ENCODE measurements at regions not wholly inside any gene's neighbourhood (a gene's known extent, or its start where the extent isn't known, plus 50 kb on each side); places are given as distances from the start of the nearest gene placed in this dataset.

DNA sequence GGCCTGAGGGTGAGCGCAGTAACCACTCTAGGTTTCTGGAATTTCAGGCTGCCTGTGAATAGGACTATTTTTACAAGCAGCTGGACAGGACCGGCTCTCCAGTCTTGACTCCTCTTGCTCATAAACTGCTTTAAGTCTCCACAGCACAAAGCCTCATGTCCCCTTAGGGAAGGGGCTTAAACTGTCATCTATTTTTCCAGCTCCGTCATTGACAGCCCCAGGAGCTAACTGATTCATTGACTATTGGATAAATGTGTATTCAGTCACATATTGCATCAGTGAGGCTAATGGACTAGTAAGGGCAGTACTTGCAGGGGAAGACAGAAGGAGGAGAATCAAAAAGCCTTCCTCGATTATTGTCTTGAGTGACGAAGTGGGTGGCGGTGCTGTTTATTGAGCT, 719.4 kb upstream of the ADAMTS16 start:
- DNase-seq, result no peak

DNA sequence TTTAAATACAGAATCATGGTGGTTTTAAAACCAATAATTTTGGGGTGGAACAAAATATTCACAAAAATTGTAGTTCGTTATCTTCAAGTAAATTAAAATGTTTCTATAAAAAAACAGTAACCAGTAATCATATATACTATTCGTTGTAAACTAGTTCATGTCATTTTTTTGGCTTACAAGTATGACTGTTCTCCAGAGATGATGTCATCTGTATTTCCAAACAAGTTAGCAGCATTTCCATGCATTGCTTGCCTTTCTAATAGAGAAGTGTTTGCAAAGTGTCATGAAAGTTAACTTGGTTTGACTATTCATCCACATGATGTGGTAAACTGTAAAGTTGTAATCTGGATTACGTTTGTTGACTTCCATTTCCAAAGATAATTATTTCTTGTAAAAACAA, 717.9 kb upstream of the ADAMTS16 start:
- no peak for DNase-seq

DNA sequence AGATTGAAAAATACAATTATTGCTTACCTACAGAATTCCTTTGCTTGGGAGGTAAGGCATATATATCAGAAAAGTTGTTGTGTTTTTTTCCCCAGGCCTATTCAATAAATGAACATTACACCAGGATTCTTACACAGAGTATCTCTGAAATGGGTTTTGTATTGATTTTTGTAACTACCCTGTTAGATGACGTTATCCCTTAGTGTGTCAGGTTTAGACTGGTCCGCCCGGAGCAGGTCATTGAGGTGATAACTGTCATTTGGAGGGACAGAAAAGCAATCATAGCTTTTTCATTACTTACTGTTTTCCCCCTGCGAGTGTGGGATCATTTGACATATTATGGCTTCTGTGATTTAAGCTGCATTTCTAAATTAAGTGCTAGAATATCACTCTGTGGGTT, 715.2 kb upstream of the ADAMTS16 start:
- DNase-seq, result no peak

DNA sequence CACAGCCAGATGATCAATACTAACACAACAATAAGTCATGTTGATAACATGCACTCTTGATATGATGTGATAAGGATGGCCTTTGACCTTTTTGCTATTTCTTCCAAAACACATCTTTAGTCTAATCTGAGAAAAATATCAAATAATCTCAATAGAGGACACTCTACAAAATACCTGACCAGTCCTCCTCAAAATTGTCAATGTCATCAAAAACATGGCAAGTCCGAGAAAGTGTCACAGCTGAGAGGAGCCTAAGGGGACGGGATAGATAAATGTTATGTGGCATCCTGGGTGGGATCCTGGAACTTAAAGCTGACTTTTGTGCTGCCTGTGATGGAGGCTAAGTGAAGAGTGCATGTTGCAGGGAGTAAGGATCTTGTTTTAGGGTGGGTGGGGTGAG, 699.6 kb upstream of the ADAMTS16 start:
- no peak for DNase-seq

DNA sequence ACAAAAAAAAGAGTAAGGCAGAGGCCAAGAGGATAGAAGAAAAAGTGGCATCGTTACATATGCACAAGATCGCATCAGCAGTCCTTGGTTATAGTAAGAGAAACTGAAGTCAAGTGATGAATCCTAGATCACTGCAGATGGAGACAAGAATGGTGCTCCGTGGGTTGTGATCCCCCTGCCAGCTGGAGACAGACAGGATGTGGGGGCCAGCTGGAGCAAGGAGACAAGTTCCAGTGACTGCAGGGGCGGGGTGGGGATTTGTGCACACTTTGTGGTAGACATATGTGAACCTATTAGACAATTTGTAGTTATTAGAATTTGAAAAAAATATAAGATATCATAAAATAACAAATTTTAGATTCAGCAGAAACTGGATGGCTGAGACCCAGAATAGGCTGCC, 697.9 kb upstream of the ADAMTS16 start:
- no peak for DNase-seq

DNA sequence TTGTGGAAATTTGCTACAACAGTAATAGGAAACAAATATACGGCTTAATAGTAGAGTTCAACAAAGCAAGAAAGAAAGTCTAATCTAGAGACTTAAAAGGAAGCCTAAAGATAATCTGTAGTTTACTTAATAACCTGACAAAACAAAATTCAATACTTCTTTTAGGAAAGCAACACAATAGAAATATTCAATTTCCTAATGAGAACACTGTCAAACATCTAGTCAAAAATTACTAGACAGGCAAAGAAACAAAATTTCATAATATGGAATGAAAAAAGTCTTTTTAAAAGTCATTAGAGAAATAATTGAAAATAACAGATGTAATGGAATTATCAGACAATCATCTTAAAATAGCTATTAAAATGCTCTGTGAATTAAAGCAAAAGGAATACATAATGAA, 692.5 kb upstream of the ADAMTS16 start:
- DNase-seq, result no peak

DNA sequence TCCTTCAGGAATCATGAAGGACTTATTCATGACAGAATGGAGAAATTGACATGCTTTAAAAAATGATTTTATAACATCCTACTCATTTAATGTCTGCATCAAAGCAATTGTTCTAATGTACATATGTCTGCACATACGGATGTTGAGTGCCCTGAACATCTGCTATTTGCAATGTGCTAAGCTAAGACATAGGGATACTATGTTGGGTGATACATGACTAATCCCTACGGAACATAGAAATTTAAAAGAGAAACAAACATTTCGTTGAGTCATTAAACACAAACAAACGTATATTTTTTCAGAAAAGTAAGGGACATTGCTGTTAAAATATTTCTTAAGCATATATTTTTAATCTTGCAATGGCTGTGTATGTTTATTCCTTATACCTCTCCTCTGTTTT, 686.5 kb upstream of the ADAMTS16 start:
- DNase-seq, result no peak

DNA sequence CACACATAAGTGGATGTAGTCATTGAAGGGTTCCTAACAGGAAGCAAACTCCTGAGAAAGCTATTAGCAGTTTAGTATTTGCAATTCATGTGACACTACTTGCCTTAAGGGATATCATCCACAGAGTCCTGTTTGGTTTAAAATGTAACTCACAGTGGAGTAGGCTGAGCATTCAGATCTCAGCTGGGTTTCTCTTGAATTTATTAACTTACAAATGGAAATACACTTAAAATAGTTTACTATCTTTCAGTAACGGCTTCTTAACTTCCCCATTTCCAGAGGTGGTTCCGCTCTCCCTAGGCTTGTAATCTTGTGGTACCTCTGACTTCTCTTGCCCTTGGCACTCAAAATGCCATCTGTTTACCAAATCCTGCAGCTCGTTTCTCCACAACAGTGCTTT, 660.7 kb upstream of the ADAMTS16 start:
- DNase-seq, result no peak

DNA sequence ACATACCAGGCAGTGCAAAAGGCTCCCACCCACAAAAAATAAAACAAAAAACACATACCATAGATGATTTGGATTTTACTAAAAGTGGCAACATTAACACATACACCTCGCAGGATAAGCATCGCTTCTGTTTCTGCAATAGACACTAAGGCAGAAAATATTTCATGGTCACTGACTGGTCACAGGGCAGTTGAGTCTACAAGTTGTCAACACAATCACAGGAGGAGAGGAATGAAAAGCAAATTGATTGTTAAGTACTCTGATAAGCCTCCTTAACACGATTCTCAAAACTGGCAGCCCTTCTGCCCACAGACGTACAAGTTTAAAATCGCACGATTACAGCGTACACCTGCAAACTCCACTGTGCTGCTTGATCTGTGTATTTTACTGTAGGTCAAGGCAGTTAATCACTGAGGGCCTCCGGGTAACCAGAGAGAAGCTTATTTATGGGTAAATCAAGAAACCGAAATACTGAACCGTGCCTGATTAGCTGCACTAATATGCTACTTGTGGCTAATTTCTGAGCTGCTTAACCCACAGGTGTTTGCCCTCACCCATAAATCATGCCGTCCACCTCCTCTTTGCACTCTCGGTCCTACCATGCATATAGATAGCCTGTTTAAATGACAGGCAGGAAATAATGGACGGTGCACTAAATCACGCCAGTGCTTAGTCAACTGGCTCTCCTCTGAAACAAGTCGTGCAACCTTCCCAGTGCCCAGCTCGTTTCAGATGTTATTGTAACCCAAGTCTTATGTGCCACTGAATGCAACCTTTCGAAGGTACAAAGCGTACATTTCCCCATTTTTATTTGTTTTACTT, 659.4 kb upstream of the ADAMTS16 start:
- DNase-seq, result no peak

DNA sequence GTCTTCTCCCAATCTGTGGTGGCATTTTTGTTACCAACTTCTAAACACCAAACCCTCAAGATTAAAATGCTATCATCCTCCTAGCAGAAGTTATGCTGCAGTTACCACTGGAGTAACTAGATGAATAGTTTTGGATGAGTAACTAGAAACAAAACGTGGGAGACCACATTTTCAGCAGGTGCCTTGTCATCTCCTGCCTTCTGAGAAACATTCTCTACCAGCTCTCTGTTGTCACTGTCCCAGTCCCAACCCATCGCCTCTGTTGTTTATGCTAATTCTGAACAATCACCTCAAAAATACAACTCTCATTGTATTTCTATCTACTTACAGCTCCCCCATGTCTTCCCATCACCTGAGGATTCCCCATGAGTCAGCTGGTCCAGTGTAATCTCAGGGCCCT, 652.5 kb upstream of the ADAMTS16 start:
- DNase-seq, result no peak

DNA sequence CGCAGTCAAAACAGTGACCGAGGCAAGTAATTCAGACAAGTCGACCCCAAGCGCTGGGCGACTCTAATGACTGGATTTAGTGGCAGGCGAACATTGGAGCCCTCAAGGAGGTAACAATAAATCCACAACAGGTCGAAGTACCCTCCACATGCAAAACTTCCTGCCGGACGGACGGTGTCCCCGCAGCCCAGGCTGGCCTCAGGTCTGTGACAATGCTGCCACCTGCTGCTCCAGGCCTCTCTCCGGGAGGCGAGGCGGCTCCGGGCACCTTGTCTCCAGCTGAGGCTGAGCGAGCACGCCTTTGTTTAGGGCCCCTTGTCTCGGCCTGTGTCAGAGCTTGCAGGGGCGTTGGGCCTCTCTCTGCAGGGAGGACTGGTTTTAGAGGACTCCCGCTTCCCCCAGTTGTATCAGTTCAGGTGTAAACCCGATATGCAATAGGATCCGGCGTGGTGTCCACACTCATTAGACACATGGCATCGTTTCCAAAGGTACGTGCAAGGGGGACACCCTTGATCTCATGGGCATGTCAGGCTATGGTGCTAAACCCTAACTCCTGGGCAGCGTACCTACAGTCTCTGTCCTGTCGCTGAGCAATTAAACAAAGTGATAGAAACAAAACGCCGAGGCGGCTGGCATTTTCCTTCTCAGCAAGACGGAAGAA, 628.0 kb upstream of the ADAMTS16 start:
- no peak for DNase-seq

DNA sequence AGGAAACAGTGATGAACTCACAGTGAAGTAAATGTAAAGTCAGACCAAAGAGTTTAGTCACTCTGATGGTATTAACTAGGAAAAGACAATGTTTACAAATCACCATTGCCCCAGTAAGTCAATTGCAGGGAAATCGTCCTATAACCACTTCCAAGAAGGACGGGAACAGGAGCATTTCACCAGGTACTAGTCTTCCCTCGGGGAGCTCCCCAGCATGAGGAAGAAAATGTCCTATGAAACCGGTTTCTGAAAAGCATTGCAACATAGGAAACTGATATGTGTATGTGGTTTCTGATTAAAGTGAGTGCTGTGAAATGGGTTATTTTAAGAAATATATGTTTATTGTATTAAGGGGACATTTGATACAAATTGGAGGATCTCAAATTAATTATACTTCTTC, 626.7 kb upstream of the ADAMTS16 start:
- no peak for DNase-seq

DNA sequence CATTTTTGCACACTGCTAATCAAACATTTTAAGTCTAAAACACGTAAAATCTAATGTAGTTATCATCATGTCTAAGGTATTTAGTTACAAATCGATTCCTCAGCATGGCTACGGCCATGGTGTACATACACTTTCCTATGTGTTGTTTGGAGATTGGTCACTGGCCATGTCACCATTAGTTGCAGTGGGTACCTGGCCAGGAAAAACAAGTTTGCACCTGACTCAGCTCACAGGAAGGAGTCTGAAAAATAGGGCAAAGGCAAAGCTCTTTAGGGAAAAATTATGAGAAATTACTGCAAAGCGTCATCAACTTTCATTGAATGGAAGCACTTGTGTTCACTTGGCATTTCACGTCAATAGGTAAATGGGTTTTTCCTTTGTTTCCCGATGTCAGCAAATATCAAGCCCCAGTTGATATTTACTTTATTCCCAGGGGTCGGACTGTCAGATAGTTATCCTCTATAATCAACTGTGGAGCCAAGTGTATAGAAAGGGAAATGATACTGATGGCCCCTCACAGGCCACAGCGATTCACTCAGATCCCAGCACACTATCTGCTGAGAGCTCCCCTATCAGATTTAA, 626.0 kb upstream of the ADAMTS16 start:
- no peak for DNase-seq

DNA sequence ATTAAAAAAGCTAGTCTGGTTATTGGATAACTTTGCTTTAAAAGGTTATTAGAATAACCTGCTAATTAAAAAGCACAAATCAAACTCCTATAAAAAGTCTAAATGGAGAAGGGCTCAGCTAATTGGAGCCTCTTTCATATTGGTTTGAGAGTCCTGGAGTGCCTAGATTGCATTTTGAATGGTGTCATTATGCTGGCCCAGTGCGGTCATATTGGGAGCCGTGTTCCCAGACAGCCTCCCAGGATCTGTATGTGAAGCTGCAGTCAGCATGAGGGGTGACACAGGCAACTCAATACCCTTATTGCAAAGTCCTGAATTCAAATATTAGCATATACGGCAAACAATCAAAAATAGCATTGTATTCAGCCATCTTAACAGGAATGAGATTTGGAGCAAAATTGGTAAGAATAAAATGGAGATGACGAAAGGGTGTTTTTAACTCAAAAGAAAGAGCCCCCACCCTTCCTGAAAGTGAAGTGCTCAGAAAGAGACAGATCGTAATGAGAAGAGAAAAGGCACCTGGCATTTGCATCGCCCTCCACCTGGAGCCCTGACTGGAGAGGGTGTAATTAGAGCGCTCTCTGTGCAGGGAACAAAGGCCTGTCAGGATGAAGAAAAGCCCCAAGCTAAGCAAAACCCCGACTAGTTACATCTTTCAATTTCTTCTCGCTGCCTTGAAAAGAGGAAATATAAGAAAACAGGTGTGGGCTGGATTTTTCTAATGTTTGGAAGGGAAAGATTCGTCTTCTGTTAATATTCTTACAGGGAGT, 621.0 kb upstream of the ADAMTS16 start:
- DNase-seq, result no peak

DNA sequence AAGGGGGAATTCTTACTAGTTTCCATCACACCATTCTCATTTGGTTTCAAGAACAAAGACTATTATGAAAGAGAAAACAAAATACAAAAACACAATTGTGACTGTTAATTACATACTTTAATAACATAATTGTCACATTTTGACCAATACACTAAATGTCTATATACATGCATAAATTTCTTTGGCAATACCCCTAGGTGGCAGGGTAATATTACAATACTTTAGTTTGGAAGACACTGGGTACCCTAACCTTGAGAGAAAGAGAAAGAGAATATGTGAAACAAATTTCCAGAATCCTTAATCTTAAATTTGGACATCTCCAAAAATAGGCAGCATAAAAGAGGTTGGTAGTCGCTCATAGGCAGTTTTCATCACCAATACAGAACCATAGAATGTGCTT, 619.6 kb upstream of the ADAMTS16 start:
- DNase-seq, result no peak

DNA sequence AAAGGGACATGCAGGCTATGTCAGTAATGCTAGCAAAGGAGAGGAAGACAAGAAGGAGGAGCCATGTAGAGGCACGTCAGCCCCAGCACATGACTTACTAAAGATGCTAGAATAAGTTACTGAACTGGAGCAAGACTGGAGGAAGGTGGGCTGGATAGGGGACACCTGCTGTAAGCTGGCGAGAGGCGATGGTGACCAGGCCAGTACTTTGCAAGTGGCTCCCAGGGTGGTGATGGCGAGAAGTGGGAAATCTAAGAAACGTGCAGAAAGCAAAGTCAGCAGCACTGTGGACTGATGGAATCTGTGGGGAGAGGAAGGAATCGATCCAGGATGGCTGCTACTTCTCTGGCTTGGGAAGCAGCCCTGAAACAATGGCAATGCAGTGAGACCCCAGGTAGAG, 617.1 kb upstream of the ADAMTS16 start:
- no peak for DNase-seq

DNA sequence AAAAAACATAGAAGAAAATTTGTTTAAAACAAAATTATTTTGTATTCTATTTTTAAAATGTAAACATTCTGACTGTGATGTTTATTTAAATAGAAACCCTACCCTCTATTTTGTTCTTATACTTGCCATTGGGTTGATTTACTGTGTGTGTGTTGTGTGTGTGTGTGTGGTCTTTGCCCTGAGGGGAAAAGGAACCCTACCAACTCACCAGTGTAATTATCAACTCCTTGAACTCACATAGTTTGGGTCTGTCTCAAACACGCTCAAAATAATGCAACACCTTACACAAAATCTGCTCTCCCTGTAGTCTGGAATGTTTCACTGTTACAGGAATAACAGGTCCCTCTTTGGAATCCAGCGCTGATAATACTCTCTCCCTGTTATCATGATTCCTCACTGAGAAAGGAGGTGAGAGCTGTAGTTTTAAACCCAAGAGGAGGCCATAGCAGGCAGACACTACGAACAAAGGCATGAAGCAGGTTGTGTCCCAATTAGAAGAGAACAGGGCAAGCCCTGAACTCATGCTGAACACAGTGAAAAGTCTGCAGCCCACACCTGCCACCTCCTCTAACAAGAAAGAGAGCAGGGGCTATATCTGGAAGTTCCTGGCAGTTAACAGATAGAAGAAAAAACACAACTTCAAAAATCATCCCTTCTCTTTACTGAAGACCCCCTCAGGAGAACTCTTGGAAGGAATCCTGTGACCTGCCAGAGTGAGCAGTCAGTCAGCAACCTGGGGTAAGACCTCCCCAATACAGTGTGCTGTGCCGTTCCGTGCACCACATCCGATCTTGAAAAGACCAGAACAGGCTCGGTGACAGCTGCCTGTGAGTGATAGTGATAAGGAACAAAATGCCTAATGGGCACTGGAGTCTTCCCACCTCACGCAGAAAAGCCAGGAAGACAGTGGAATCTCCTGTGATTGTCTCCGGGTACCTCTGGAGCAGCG, 608.1 kb upstream of the ADAMTS16 start:
- no peak for DNase-seq

DNA sequence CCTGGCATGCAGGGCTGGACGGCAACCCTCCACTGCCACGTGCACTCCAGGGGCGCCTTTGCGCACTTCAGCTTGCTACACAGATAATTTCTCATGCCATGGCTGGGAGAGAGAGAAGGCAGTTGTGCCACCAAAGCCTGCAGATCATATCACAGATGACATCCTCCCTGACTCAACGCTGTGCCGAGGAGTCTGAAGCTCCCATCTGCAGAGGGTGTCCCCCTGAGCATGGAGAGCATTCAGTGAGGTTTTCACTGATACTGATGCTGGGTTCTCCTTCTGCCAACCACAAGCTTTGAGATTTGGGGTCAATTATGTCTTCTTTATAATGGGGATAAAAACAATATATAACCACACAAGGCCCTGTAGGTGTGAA, 607.4 kb upstream of the ADAMTS16 start:
- DNase-seq, result no peak

DNA sequence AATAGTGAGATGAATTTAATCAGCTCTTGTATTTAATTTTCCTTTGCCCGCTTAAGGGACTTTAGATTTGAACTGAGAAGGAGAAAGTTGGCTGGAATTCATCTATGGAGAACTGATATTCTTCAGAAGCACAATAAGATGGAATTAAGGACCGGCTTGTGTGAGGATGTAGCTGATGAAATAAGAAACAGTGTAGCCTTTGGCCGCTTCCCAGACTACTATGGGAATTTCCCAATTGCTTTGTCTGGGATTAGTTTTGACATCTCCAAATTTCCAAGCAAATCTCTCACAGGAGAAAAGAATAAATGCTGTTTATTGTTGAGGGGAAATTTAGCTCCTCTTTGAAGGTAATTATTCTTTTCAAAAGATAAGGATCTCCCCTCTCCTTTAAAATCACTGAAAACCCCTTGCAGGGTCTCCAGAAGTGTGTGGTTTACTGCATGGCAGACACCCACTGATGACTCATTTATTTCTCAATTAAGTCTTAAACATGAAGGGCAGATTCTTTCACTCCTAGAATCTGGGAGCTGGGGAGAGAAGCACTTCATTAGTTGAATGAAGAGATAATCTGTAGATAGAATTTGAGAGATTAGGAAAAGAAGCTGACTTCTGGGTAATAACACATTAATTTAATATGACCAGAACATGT, 606.5 kb upstream of the ADAMTS16 start:
- no peak for DNase-seq

DNA sequence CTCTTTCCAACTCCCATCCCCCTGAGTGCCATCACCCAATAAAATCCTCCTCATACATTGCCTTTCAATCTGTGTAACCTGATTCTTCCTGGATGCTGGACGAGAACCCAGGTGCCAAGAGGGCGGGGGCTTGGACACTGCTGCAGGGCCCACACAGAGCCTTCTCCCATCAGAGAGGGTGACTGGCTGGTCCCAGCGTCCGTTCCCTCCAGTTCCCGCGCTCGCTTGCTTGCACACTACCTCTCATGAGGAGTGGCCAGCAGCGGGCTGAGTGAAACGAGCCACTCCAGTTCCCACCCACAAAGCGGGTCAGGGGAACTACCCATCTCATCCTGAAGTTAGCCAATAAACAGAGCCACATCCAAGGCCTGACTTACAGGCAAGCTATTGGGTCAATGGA, 602.6 kb upstream of the ADAMTS16 start:
- DNase-seq, result no peak

DNA sequence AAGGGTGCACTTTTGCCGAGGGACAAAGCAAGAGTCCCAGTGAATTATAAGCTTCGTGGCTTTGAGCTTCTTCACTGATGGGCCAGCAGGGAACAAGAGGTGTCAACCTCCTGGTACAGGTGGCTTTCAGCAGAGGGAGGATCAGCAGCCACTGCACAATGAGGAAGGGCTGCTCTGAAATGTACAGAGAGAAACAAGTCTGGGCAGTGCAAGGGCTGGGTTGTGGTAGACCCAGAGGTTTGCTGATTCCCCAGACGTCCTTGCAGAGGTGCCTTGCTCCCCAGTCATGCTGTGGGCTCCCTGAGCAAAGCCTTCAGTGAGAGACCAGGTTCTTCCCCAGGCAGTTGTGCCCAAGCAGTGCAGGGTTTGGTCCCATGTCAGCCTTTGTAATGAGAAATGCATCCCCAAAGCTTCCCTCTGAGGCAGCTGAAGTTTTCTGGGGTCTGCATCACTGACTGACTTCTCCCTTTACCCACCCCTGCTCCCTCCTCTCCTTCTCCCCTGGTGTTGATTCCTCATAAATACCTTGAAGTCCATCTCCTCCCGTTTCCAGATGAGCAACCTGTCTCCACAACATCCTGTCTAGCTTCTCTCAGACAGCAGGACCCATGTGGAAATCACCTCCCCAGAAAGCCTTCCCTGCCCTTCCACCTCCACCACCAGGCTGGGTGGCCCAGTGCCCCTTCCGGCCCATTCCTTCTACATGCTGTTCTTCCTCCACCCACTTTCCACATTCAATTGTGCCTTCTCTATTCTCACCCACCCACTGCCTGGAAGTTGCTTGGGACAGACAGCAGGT, 599.6 kb upstream of the ADAMTS16 start:
- no peak for DNase-seq
